ENCODE measurements at regions not wholly inside any gene's neighbourhood (a gene's known extent, or its start where the extent isn't known, plus 50 kb on each side); places are given as distances from the start of the nearest gene placed in this dataset.

- FAIRE-seq (no peak), DNase-seq (ENCODE audit: insufficient read length, low spot score) (no peak)
- TF ChIP-seq POLR2AphosphoS5 (IDR thresholded peaks at IDR 0.05; ENCODE audit: low read depth, low read length) = no peak
- TF ChIP-seq TAF1 (IDR thresholded peaks at IDR 0.05; ENCODE audit: low read depth, low read length) = no peak
- no peak for TF ChIP-seq PAX5 (IDR thresholded peaks at IDR 0.05; ENCODE audit: insufficient read depth, low read length, severe bottlenecking)
- TF ChIP-seq SPI1 (IDR thresholded peaks at IDR 0.05; ENCODE audit: low read depth, low read length) = no peak
- TF ChIP-seq POU2F2 (IDR thresholded peaks at IDR 0.05; ENCODE audit: low read depth, low read length) = no peak
- TF ChIP-seq POLR2A (IDR thresholded peaks at IDR 0.05; ENCODE audit: low read depth, low read length) = no peak
Measured at GRCh38 chr1:87899746-87900145, 571.1 kb downstream of the LMO4 start.

GRCh38 chr1:87902830-87903229 lies 574.1 kb downstream of the LMO4 start:
- FAIRE-seq (no peak), DNase-seq (ENCODE audit: insufficient read length, low spot score) (no peak)
- TF ChIP-seq POLR2AphosphoS5 (IDR thresholded peaks at IDR 0.05; ENCODE audit: low read depth, low read length) (no peak), PAX5 (IDR thresholded peaks at IDR 0.05; ENCODE audit: insufficient read depth, low read length, severe bottlenecking) (no peak), POLR2A (IDR thresholded peaks at IDR 0.05; ENCODE audit: low read depth, low read length) (no peak), SPI1 (IDR thresholded peaks at IDR 0.05; ENCODE audit: low read depth, low read length) (no peak), TAF1 (IDR thresholded peaks at IDR 0.05; ENCODE audit: low read depth, low read length) (no peak), POU2F2 (IDR thresholded peaks at IDR 0.05; ENCODE audit: low read depth, low read length) (no peak)

DNA sequence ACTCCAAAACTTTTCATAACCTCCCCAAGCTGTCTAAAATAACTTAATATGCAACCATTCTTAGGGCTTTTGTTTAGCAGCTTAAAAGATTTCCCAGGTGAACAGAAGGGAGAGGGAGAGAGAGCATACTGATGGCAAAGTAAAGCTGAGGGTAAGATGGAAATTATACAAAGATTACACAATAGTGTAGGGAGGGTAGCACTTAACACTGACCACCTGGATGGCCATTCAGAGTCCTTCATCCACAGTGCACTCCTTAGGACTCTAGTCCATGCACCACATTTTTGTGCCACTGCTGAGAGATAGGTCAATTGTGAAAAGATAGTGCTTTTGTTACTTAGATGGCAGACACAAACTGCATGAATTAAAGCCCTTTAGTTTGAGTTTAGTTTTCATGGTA lies 574.6 kb downstream of the LMO4 start:
- TF ChIP-seq POU2F2 (IDR thresholded peaks at IDR 0.05; ENCODE audit: low read depth, low read length) (no peak), SPI1 (IDR thresholded peaks at IDR 0.05; ENCODE audit: low read depth, low read length) (no peak), POLR2A (IDR thresholded peaks at IDR 0.05; ENCODE audit: low read depth, low read length) (no peak)
- DNase-seq (ENCODE audit: insufficient read length, low spot score) (no peak), FAIRE-seq (no peak)

DNA sequence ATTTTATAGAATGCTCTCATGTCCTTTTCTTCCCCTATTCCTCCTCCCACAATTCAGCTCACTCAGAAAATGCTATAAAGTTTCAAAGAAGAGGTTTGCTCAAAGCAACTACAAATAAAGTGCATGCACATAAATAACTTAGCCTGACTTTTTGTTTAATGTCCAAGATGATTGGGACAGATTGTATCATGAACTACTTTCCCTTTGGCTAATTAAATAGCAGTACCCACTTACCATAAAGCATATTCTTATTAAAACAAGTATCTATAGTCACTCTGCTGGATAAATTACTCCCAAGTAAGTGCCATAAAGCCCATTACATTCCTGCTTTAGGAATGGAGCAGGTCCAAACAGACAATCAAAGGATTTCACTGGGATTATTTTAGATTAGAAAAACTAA lies 576.0 kb downstream of the LMO4 start:
- no peak for DNase-seq (ENCODE audit: insufficient read length, low spot score)
- FAIRE-seq = no peak
- no peak for TF ChIP-seq SPI1 (IDR thresholded peaks at IDR 0.05; ENCODE audit: low read depth, low read length)
- TF ChIP-seq TAF1 (IDR thresholded peaks at IDR 0.05; ENCODE audit: low read depth, low read length) = no peak
- no peak for TF ChIP-seq POLR2AphosphoS5 (IDR thresholded peaks at IDR 0.05; ENCODE audit: low read depth, low read length)
- TF ChIP-seq POU2F2 (IDR thresholded peaks at IDR 0.05; ENCODE audit: low read depth, low read length) = no peak
- TF ChIP-seq PAX5 (IDR thresholded peaks at IDR 0.05; ENCODE audit: insufficient read depth, low read length, severe bottlenecking) = no peak
- TF ChIP-seq POLR2A (IDR thresholded peaks at IDR 0.05; ENCODE audit: low read depth, low read length) = no peak

DNA sequence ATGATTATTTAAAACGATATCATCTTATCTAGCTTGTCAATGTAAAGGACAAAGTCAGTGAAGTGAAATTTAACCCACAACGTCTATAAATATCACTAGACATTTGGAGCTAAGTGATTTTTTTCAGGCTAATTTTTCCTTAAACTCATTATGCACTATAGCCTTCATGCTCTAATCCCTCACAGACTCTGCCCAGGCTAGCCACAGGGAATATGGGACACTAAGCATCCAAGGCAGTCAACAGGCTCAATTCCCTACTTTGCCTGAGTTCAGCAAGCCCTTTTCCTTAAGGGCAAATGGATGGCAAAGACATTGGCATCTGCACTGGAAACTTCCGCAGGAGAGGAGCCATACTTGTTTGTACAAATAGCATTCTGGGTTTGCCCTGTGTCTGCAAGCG lies 577.0 kb downstream of the LMO4 start:
- DNase-seq (ENCODE audit: insufficient read length, low spot score) = no peak
- TF ChIP-seq PAX5 (IDR thresholded peaks at IDR 0.05; ENCODE audit: insufficient read depth, low read length, severe bottlenecking) (no peak), SPI1 (IDR thresholded peaks at IDR 0.05; ENCODE audit: low read depth, low read length) (no peak), TAF1 (IDR thresholded peaks at IDR 0.05; ENCODE audit: low read depth, low read length) (no peak), POLR2A (IDR thresholded peaks at IDR 0.05; ENCODE audit: low read depth, low read length) (no peak), POLR2AphosphoS5 (IDR thresholded peaks at IDR 0.05; ENCODE audit: low read depth, low read length) (no peak), POU2F2 (IDR thresholded peaks at IDR 0.05; ENCODE audit: low read depth, low read length) (no peak)
- no peak for FAIRE-seq

- no peak for FAIRE-seq
- DNase-seq (ENCODE audit: insufficient read length, low spot score) = no peak
- TF ChIP-seq TAF1 (IDR thresholded peaks at IDR 0.05; ENCODE audit: low read depth, low read length) = no peak
- TF ChIP-seq POU2F2 (IDR thresholded peaks at IDR 0.05; ENCODE audit: low read depth, low read length) = no peak
Measured at GRCh38 chr1:87906078-87906477, 577.4 kb downstream of the LMO4 start.

DNA sequence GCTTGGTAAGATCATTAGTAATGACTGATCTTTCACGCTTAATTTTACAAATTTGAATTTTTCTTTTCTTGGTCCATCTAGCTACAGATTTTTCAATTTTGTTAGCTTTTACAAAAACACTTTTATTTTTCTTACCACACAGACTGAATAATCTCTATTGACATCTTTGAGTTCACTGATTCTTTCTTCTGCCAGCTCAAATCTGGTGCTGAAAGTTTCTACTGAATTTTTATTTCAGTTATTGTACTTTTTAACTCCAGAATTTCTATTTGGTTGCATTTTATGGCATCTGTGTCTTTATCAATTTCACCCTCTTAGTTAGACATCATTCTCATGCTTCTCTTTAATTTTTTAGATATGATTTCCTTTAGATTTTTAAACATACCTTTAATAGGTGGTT lies 584.7 kb downstream of the LMO4 start:
- no peak for DNase-seq (ENCODE audit: insufficient read length, low spot score)
- FAIRE-seq = no peak
- TF ChIP-seq SPI1 (IDR thresholded peaks at IDR 0.05; ENCODE audit: low read depth, low read length) (no peak), PAX5 (IDR thresholded peaks at IDR 0.05; ENCODE audit: insufficient read depth, low read length, severe bottlenecking) (no peak), TAF1 (IDR thresholded peaks at IDR 0.05; ENCODE audit: low read depth, low read length) (no peak), POLR2AphosphoS5 (IDR thresholded peaks at IDR 0.05; ENCODE audit: low read depth, low read length) (no peak), POLR2A (IDR thresholded peaks at IDR 0.05; ENCODE audit: low read depth, low read length) (no peak), POU2F2 (IDR thresholded peaks at IDR 0.05; ENCODE audit: low read depth, low read length) (no peak)

DNA sequence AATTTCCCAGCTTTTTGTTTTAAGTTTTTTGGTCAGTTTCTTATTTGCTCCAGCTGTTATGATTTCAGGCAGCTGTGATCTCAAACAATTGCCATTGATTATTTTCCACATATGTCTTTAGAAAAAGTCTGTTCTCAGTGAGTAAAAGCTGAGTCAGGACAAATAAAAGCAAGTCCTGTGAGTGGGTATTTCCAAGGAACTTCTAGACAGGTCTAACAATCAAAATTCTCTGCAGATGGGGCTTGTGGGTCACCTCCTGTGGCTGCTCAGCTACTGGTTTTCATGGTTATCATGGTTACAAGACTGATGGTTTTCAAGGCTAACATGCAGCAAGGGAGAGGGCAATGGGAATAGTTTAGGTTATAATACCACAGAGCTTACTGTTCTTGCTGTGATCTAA lies 585.7 kb downstream of the LMO4 start:
- no peak for FAIRE-seq
- DNase-seq (ENCODE audit: insufficient read length, low spot score) = no peak
- TF ChIP-seq TAF1 (IDR thresholded peaks at IDR 0.05; ENCODE audit: low read depth, low read length) (no peak), SPI1 (IDR thresholded peaks at IDR 0.05; ENCODE audit: low read depth, low read length) (no peak), POLR2AphosphoS5 (IDR thresholded peaks at IDR 0.05; ENCODE audit: low read depth, low read length) (no peak), POLR2A (IDR thresholded peaks at IDR 0.05; ENCODE audit: low read depth, low read length) (no peak), POU2F2 (IDR thresholded peaks at IDR 0.05; ENCODE audit: low read depth, low read length) (no peak), PAX5 (IDR thresholded peaks at IDR 0.05; ENCODE audit: insufficient read depth, low read length, severe bottlenecking) (no peak)

DNA sequence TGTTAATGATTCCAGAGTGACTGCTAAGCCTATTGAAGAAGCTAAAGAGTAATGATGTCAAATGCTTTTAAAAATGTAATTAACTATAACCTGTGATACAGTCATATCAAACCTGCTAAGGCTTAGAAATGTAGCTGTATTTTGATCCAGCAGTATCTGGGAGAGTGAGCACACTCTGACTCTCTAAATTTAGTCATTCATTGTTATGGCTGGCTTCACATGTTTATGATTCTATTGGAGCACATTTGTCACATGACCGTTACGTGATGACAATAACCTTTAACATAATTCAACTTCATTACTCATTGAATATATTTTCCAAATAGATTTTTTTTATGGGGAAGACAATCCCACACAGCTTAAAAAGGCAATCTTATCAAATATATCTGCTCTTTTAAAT lies 587.1 kb downstream of the LMO4 start:
- FAIRE-seq (no peak), DNase-seq (ENCODE audit: insufficient read length, low spot score) (no peak)

DNA sequence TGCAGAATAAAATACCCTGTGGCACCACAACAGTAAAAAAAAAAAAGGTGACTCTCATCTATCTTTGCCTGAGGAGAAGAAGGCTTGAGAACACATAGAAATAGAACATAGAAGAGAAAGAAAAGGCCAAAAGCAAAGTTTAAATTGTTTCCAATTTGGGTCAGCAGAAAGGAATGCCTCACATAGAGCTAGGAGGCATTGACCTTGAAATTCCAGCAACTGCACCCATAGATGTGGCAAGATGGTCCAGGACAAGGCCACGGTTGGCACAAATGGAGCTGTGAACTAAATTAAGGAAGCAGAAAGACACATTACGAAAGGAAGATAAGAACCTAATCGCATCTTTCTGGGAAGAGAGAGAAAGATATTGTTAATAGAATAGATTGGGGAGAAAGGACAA lies 588.3 kb downstream of the LMO4 start:
- DNase-seq (ENCODE audit: insufficient read length, low spot score) (no peak), FAIRE-seq (no peak)
- no peak for TF ChIP-seq TAF1 (IDR thresholded peaks at IDR 0.05; ENCODE audit: low read depth, low read length)
- no peak for TF ChIP-seq SPI1 (IDR thresholded peaks at IDR 0.05; ENCODE audit: low read depth, low read length)
- no peak for TF ChIP-seq POLR2AphosphoS5 (IDR thresholded peaks at IDR 0.05; ENCODE audit: low read depth, low read length)
- TF ChIP-seq POLR2A (IDR thresholded peaks at IDR 0.05; ENCODE audit: low read depth, low read length) = no peak
- TF ChIP-seq POU2F2 (IDR thresholded peaks at IDR 0.05; ENCODE audit: low read depth, low read length) = no peak
- TF ChIP-seq PAX5 (IDR thresholded peaks at IDR 0.05; ENCODE audit: insufficient read depth, low read length, severe bottlenecking) = no peak

More for the DNA sequence above, 587.1 kb downstream of the LMO4 start:
- TF ChIP-seq SPI1 (IDR thresholded peaks at IDR 0.05; ENCODE audit: low read depth, low read length) = no peak
- TF ChIP-seq PAX5 (IDR thresholded peaks at IDR 0.05; ENCODE audit: insufficient read depth, low read length, severe bottlenecking) = no peak
- TF ChIP-seq POLR2A (IDR thresholded peaks at IDR 0.05; ENCODE audit: low read depth, low read length) = no peak
- TF ChIP-seq TAF1 (IDR thresholded peaks at IDR 0.05; ENCODE audit: low read depth, low read length) = no peak
- no peak for TF ChIP-seq POLR2AphosphoS5 (IDR thresholded peaks at IDR 0.05; ENCODE audit: low read depth, low read length)
- no peak for TF ChIP-seq POU2F2 (IDR thresholded peaks at IDR 0.05; ENCODE audit: low read depth, low read length)
